GM12865 (cell line): ENCODE measurements at regions not wholly inside any gene's neighbourhood (a gene's known extent, or its start where the extent isn't known, plus 50 kb on each side); places are given as distances from the start of the nearest gene placed in this dataset.

Source experiments
- DNase-seq: peaks from one replicate; pipeline ENCODE4 v3.0.0; 2010; ENCODE audit warnings: low read depth
- H3K4me3 ChIP-seq: 2 replicates; pipeline ENCODE4 v1.5.1; 2011; ENCODE audit warnings: mild to moderate bottlenecking, low read depth, low read length, control low read depth
- CTCF ChIP-seq: IDR thresholded peaks from 2 replicates; pipeline ENCODE4 v1.5.1; 2011; ENCODE audit warnings: low read length, control low read depth, low read depth, inconsistent platforms; ENCODE audit not compliant: insufficient read depth; ENCODE audit errors: missing control alignments

- no peak overlapping the region for H3K4me3 ChIP-seq
- no peak for TF ChIP-seq CTCF
- DNase-seq, result no peak
Measured at GRCh38 chr5:96569770-96570169, 92.4 kb upstream of the CAST start.

- no peak overlapping the region for H3K4me3 ChIP-seq
- DNase-seq, result no peak
- TF ChIP-seq CTCF, result no peak
Measured at GRCh38 chr5:96572864-96573512, 89.2 kb upstream of the CAST start.

DNA sequence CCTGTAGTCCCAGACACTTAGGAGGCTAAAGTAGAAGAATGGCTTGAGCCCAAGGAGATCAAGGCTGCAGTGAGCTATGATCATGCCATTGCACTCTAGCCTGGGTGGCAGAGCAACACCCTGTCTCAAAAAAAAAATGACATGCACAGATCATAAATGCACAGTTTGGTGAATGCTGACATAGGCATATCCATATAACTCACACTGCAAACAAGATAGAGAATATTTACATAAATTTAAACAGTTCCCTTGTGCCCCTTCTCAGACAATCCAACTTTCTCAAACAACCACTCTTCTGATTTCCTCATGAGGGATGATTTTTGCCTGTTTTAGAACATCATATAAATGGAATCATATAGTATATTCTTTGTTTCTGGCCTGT is 88.7 kb upstream of the CAST start:
- no peak for TF ChIP-seq CTCF
- H3K4me3 ChIP-seq, result no peak overlapping the region
- DNase-seq, result no peak

- no peak for DNase-seq
- no peak overlapping the region for H3K4me3 ChIP-seq
- no peak for TF ChIP-seq CTCF
Measured at GRCh38 chr5:96576876-96577275, 85.3 kb upstream of the CAST start.

DNA sequence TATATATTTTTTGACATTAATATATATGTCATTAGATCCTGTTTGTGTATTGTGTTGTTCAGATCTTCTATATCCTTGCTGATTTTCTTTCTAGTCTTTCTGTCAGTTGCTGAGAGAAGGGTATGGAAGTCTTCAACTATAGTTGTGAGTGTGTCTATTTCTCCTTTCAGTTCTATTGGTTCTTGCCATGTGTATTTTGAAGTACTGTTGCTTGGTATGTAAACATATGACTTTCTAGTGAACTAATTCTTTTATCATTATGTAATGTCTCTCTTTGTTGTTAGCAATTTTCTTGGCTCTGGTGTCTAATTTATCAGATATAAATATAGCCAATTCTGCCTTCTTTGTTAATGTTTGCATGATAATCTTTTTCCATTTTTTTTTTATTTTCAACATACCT is 84.3 kb upstream of the CAST start:
- no peak for DNase-seq
- no peak for TF ChIP-seq CTCF

DNA sequence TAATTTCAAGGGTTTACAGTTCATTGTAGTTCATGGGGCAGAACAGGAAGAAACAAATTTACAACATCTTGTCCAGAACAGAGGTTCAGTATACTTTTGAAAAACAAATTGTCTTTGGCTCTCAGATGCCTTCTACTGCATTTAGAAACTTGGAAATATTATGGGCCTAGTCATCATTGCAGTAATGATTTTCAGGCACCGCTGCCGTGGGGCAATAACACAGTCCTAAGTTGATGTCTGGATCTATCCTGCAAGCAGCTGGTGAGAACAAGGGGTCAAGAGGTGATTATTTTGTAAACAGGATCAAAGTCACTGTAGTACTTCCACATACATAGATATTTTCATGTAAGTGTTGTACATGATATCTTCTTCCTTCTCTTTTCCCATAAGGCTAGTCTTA is 82.5 kb upstream of the CAST start:
- H3K4me3 ChIP-seq, result no peak overlapping the region
- DNase-seq, result no peak
- TF ChIP-seq CTCF, result no peak

More for the DNA sequence above, 84.3 kb upstream of the CAST start:
- no peak overlapping the region for H3K4me3 ChIP-seq

DNA sequence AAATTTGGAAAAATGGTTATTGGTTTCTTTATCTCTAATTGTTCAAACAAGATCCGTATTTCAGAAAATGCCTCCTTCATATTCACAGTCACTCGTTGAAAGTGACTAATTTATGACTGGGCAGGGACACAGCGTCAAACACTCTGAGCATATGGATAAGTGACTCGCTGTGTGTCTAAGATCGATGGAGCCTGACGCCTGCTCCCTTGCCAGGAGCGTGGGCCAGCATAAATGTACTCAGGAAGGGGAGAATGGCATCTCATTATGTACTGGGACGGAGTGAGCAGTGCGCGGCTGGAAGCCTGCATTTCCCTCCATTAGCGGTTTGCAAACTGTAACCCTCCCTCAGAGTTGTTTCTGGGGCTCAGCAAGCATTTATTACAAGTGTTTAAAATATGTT is 79.8 kb upstream of the CAST start:
- no peak for DNase-seq
- TF ChIP-seq CTCF, result no peak
- H3K4me3 ChIP-seq, result no peak overlapping the region
